H9 (cell line): ENCODE measurements at regions not wholly inside any gene's neighbourhood (a gene's known extent, or its start where the extent isn't known, plus 50 kb on each side); places are given as distances from the start of the nearest gene placed in this dataset.
"Not testable (repeated sequence)": the region's sequence is repeated elsewhere in the genome, so short reads cannot be mapped to it uniquely, and the experiment has no call there.

Experiments used
- DNase-seq: peaks from one replicate; pipeline ENCODE4 v3.0.0-alpha.2; 2017
- H2AFZ ChIP-seq: one replicate; pipeline ENCODE4 v1.6.1; 2013; ENCODE audit warnings: mild to moderate bottlenecking, low read length, control low read depth, moderate library complexity
- H2AK5ac ChIP-seq: 2 replicates; pipeline ENCODE4 v1.6.1; 2013; ENCODE audit warnings: low read length, control low read depth, mixed read lengths; ENCODE audit not compliant: insufficient read length
- H2BK120ac ChIP-seq: one replicate; pipeline ENCODE4 v1.6.1; 2013; ENCODE audit warnings: low read depth, mild to moderate bottlenecking, low read length, control low read depth, inconsistent platforms; ENCODE audit not compliant: poor library complexity, severe bottlenecking
- H2BK12ac ChIP-seq: 2 replicates; pipeline ENCODE4 v1.6.1; 2013; ENCODE audit warnings: low read length, control low read depth, mixed read lengths, low read depth; ENCODE audit not compliant: insufficient read length
- H2BK15ac ChIP-seq: 2 replicates; pipeline ENCODE4 v1.6.1; 2013; ENCODE audit warnings: low read depth, low read length, control low read depth
- H2BK20ac ChIP-seq: one replicate; pipeline ENCODE4 v1.6.1; 2013; ENCODE audit warnings: low read depth, mild to moderate bottlenecking, low read length, control low read depth, inconsistent platforms; ENCODE audit not compliant: poor library complexity, severe bottlenecking
- H2BK5ac ChIP-seq: 2 replicates; pipeline ENCODE4 v1.6.1; 2013; ENCODE audit warnings: low read length, control low read depth, mixed read lengths; ENCODE audit not compliant: insufficient read length
- H3K14ac ChIP-seq: 2 replicates; pipeline ENCODE4 v1.6.1; 2013; ENCODE audit warnings: low read length, control low read depth; ENCODE audit not compliant: insufficient read depth
- H3K18ac ChIP-seq: 2 replicates; pipeline ENCODE4 v1.6.1; 2013; ENCODE audit warnings: low read depth, mild to moderate bottlenecking, mixed read lengths, low read length, control low read depth; ENCODE audit not compliant: insufficient read length
- H3K23ac ChIP-seq: 2 replicates; pipeline ENCODE4 v1.6.1; 2013; ENCODE audit warnings: low read length, control low read depth, mixed read lengths, low read depth; ENCODE audit not compliant: insufficient read length
- H3K23me2 ChIP-seq: 2 replicates; pipeline ENCODE4 v1.6.1; 2013; ENCODE audit warnings: low read depth, mild to moderate bottlenecking, mixed read lengths, low read length, control low read depth; ENCODE audit not compliant: insufficient read length, poor library complexity, severe bottlenecking
- H3K27ac ChIP-seq: 2 replicates; pipeline ENCODE4 v1.5.1; 2013; ENCODE audit warnings: low read length, control low read depth, mixed read lengths, low read depth; ENCODE audit not compliant: insufficient read length
- H3K27me3 ChIP-seq: 2 replicates; pipeline ENCODE4 v1.6.1; 2013; ENCODE audit warnings: low read length, control low read depth, inconsistent platforms; ENCODE audit not compliant: insufficient read depth
- H3K4ac ChIP-seq: 2 replicates; pipeline ENCODE4 v1.6.1; 2013; ENCODE audit warnings: low read depth, mild to moderate bottlenecking, control low read depth, inconsistent platforms, low read length, moderate library complexity
- H3K4me1 ChIP-seq: 2 replicates; pipeline ENCODE4 v1.6.1; 2013; ENCODE audit warnings: low read length, control low read depth, inconsistent platforms; ENCODE audit not compliant: insufficient read depth
- H3K4me2 ChIP-seq: 2 replicates; pipeline ENCODE4 v1.6.1; 2013; ENCODE audit warnings: low read length, control low read depth, mixed read lengths; ENCODE audit not compliant: insufficient read length, insufficient read depth
- H3K56ac ChIP-seq: 2 replicates; pipeline ENCODE4 v1.6.1; 2013; ENCODE audit warnings: low read depth, mild to moderate bottlenecking, mixed read lengths, low read length, control low read depth; ENCODE audit not compliant: insufficient read length
- H3K79me1 ChIP-seq: 2 replicates; pipeline ENCODE4 v1.6.1; 2013; ENCODE audit warnings: low read depth, mild to moderate bottlenecking, moderate library complexity, low read length, control low read depth, inconsistent platforms; ENCODE audit not compliant: insufficient read depth, poor library complexity, severe bottlenecking
- H3K79me2 ChIP-seq: 2 replicates; pipeline ENCODE4 v1.6.1; 2013; ENCODE audit warnings: low read length, control low read depth, inconsistent platforms; ENCODE audit not compliant: insufficient read depth
- H3K9ac ChIP-seq: 2 replicates; pipeline ENCODE4 v1.6.1; 2013; ENCODE audit warnings: low read length, control low read depth, mixed read lengths; ENCODE audit not compliant: insufficient read length; ENCODE audit errors: extremely low read depth
- H3K9me3 ChIP-seq: one replicate; pipeline ENCODE4 v1.6.1; 2013; ENCODE audit warnings: low read depth, low read length, inconsistent platforms; ENCODE audit not compliant: control insufficient read depth
- H3T11ph ChIP-seq: one replicate; pipeline ENCODE4 v1.6.1; 2013; ENCODE audit warnings: mild to moderate bottlenecking, low read length, control low read depth, inconsistent platforms
- H4K20me1 ChIP-seq: one replicate; pipeline ENCODE4 v1.6.1; 2013; ENCODE audit not compliant: control insufficient read depth, insufficient read length, insufficient read depth
- H4K5ac ChIP-seq: 2 replicates; pipeline ENCODE4 v1.6.1; 2013; ENCODE audit warnings: low read depth, mild to moderate bottlenecking, mixed read lengths, low read length, control low read depth; ENCODE audit not compliant: insufficient read length
- H4K8ac ChIP-seq: replicated peaks from 2 replicates; pipeline ENCODE4 v1.6.1; 2013; ENCODE audit warnings: low read length, control low read depth, mixed read lengths, low read depth; ENCODE audit not compliant: insufficient read length
- H4K91ac ChIP-seq: 2 replicates; pipeline ENCODE4 v1.6.1; 2013; ENCODE audit warnings: low read depth, mild to moderate bottlenecking, moderate library complexity, mixed read lengths, low read length, control low read depth; ENCODE audit not compliant: insufficient read length
- H3K27ac Mint-ChIP-seq, 3 experiments: 2 replicates in 2 of 3; 3 replicates in 1 of 3; pipeline ENCODE4 v1.8.0; 2020 to 2021; ENCODE audit warnings: mixed read lengths in 3 of 3, mild to moderate bottlenecking in 1 of 3, moderate library complexity in 1 of 3
- H3K27me3 Mint-ChIP-seq: 2 replicates; pipeline ENCODE4 v1.8.0; 2021; ENCODE audit warnings: low read depth, mild to moderate bottlenecking, moderate library complexity, mixed read lengths
- H3K36me3 Mint-ChIP-seq, 3 experiments: 2 replicates in 2 of 3; 3 replicates in 1 of 3; pipeline ENCODE4 v1.8.0; 2020 to 2021; ENCODE audit warnings: low read depth in 3 of 3, mixed read lengths in 3 of 3; ENCODE audit not compliant: insufficient read depth in 1 of 3
- H3K4me1 Mint-ChIP-seq, 2 experiments: 2 replicates each; pipeline ENCODE4 v1.8.0; 2020; ENCODE audit warnings: mixed read lengths in 2 of 2
- H3K4me3 Mint-ChIP-seq, 2 experiments: 2 replicates in 1 of 2; 3 replicates in 1 of 2; pipeline ENCODE4 v1.8.0; 2020 to 2021; ENCODE audit warnings: mild to moderate bottlenecking in 2 of 2, mixed read lengths in 2 of 2, moderate library complexity in 1 of 2
- H3K9me3 Mint-ChIP-seq, 2 experiments: 2 replicates in 1 of 2; 3 replicates in 1 of 2; pipeline ENCODE4 v1.8.0; 2020; ENCODE audit warnings: mild to moderate bottlenecking in 2 of 2, mixed read lengths in 2 of 2, moderate library complexity in 1 of 2
- CTCF ChIP-seq: fragments of 200-600 bp; sonication (generic); conservative IDR thresholded peaks from 3 replicates; pipeline ENCODE4 v1.8.0; 2021; ENCODE audit warnings: antibody characterized with exemption, mild to moderate bottlenecking

- Histone ChIP-seq H3K14ac (no peak overlapping the region), H3K9ac (no peak overlapping the region), H3K27ac (no peak overlapping the region), H4K8ac (no peak overlapping the region), H4K5ac (no peak overlapping the region), H2BK15ac (no peak overlapping the region), H3K9me3 (no peaks in the 10 kb centered on the region), H3K56ac (no peak overlapping the region), H3K79me2 (no peaks in the 10 kb centered on the region), H2BK5ac (no peak overlapping the region), H3T11ph (no peak overlapping the region), H2AFZ (no peak overlapping the region), H2BK12ac (no peak overlapping the region), H3K4me1 (no peaks in the 10 kb centered on the region), H2BK20ac (no peak overlapping the region), H3K4me2 (no peak overlapping the region), H4K91ac (no peak overlapping the region), H3K23ac (no peak overlapping the region), H3K4ac (no peak overlapping the region), H2AK5ac (no peak overlapping the region), H2BK120ac (no peak overlapping the region), H3K18ac (no peak overlapping the region), H3K79me1 (no peaks in the 10 kb centered on the region), H3K27me3 (no peaks in the 10 kb centered on the region), H3K23me2 (no peaks in the 10 kb centered on the region), H4K20me1 (no peaks in the 10 kb centered on the region)
- Mint-ChIP-seq H3K4me3 (no peak overlapping the region), H3K9me3 (no peaks in the 10 kb centered on the region), H3K27ac (0 out of 7 replicates have a peak overlapping the region, but pooled peaks of 1 of the 3 experiments have one; percentile 46), H3K4me1 (no peaks in the 10 kb centered on the region), H3K27me3 (no peaks in the 10 kb centered on the region), H3K36me3 (no peaks in the 10 kb centered on the region)
- DNase-seq, result no peak
- no peak for TF ChIP-seq CTCF
Measured at GRCh38 chr11:100602716-100603115, 84.4 kb upstream of the ARHGAP42 start.

GRCh38 chr11:100607761-100608160 lies 79.3 kb upstream of the ARHGAP42 start:
- H4K20me1 ChIP-seq, H3K27ac ChIP-seq, H3K9me3 Mint-ChIP-seq, H3K27ac Mint-ChIP-seq, H3K9ac ChIP-seq, H3K4me3 Mint-ChIP-seq, H3K23ac ChIP-seq, H3K9me3 ChIP-seq, H2AK5ac ChIP-seq, H3K4ac ChIP-seq, H3K23me2 ChIP-seq, H3K4me1 ChIP-seq, H2BK12ac ChIP-seq, H3K36me3 Mint-ChIP-seq, H2BK5ac ChIP-seq, H2BK15ac ChIP-seq, H4K91ac ChIP-seq, H2BK20ac ChIP-seq, H3K14ac ChIP-seq, DNase-seq, H3K4me1 Mint-ChIP-seq, H2AFZ ChIP-seq, H4K5ac ChIP-seq, H4K8ac ChIP-seq, H3K79me1 ChIP-seq, H3K4me2 ChIP-seq, H3K79me2 ChIP-seq, H3K56ac ChIP-seq, H2BK120ac ChIP-seq, H3K27me3 ChIP-seq, H3K18ac ChIP-seq, H3K27me3 Mint-ChIP-seq, H3T11ph ChIP-seq: not testable (repeated sequence)
